GM18502 (cell line): ENCODE measurements at regions not wholly inside any gene's neighbourhood (a gene's known extent, or its start where the extent isn't known, plus 50 kb on each side); places are given as distances from the start of the nearest gene placed in this dataset.

Experiments
- ATAC-seq: cut with Tn5 transposase; IDR thresholded peaks from one replicate; pipeline ENCODE4 v1.9.1; 2021; ENCODE audit warnings: mild to moderate bottlenecking; ENCODE audit not compliant: unreplicated experiment, poor library complexity

DNA sequence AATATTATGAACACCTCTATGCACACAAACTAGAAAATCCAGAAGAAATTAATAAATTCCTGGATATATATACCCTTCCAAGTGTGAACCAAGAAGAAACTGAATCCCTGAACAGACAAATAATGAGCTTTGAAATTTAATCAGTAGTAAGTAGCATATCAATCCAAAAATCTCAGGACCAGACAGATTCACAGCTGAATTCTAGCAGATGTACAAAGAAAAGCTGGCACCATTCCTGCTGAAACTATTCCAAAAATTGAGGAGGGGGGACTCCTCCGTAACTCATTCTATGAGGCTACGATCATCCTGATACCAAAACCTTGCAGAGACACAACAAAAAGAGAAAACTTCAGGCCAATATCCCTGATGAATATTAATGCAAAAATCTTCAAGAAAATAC, 67.0 kb upstream of the PDE7B start:
- ATAC-seq = no peak

GRCh38 chr6:135789375-135790050, 62.0 kb upstream of the PDE7B start:
- ATAC-seq = no peak

GRCh38 chr6:135791441-135791840, 60.1 kb upstream of the PDE7B start:
- no peak for ATAC-seq

DNA sequence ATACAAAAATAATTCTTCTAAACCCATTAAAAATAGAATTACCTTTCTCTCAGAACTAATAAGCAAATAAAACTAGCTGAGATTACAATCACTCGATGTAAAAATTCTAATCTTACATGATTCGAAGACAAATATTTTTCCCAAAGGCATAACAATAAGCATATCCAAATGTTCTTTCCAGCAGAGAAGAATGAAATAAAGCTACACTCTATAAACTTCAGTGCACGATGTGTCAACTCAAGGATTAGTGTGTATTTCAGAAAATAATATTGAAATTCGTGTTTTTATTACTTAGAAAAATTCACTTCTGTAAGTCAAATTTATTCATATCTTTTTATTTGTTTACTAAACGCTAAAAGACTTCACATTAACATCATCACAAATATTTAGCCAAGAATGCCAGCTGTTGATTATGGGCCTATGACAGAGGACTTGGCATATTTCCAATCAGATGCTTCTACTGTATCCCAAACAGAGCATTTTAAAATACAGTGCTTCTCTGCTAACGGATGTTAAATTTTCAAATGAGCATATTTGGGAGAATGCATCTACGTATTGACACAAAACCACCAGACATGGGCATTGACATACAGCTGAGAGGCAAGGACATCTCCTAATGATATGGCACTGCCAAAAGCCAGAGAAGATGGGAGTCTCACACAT, 54.7 kb upstream of the PDE7B start:
- no peak for ATAC-seq

DNA sequence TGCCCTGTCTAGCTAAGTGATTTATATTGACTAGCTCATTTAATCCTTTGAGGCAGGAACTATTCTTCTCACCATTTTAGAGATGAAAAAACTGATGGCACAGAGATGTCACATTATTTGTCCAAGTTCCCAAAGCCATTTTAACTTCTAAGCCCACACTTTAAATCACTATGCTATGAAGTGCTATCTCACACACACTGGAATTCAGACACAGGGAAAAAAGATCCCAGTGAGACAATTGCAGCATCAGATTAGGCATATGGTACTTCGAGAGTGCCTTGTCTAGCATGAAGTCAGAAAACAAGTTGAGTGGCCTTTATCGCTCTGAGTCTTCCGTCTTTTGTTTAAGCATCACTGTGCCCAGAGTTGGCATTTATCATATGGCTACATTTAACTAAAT, 54.1 kb upstream of the PDE7B start:
- no peak for ATAC-seq

DNA sequence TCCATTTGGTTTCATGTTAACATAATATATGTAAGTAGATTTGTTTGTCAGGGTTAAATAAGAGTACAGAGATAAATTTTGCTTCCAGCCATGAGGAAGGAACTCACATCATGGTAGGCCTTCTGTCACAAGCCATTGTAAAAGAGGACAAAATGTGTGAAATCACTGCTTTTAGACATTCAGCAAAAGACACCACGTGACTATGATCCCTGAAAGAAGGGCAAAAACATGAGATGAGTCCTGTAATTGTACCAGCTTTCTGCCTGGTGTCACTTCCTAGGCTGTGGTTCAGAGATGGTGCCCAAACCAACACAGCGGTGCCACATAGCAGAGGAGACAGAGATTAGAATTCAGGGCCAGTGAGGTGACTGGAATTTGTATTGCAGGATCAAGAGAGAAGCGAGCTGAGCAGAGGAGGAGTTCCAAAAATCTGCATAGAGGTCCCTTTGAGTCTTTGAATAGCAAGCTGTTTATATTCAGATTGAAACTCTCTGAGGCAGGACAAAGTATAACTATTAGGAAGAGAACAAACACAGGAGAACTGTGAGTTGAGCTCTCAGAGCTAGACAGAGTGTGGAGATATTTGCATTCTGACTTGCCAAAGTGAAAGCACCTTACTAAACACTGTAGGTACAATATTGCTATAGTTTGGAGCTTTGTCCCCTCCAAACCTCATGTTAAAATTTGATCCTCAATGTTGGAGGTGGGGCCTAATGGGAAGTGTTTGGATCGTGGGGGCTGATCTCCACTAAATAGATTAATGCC, 52.6 kb upstream of the PDE7B start:
- no peak for ATAC-seq
